ENCODE measurements at regions not wholly inside any gene's neighbourhood (a gene's known extent, or its start where the extent isn't known, plus 50 kb on each side); places are given as distances from the start of the nearest gene placed in this dataset.

- TF ChIP-seq CTCF (IDR thresholded peaks at IDR 0.05; ENCODE audit: insufficient read depth, low read length) (no peak), POLR2AphosphoS5 (IDR thresholded peaks at IDR 0.05; ENCODE audit: low read depth) (no peak)
Observed at GRCh38 chr9:101795147-101795546, 56.7 kb upstream of the GRIN3A start.
